Cardiac fibroblast (primary cell): ENCODE measurements at regions not wholly inside any gene's neighbourhood (a gene's known extent, or its start where the extent isn't known, plus 50 kb on each side); places are given as distances from the start of the nearest gene placed in this dataset.

Experiments used
- DNase-seq, 2 donors: peaks; one replicate each; pipeline versions ENCODE4 v3.0.0 to v3.0.0-alpha.2; 2010; ENCODE audit warnings: low read depth in 2 of 2
- H3K4me3 ChIP-seq, 2 donors: replicated peaks in 1 of 2; 1 replicate in 1 of 2; 2 replicates in 1 of 2; pipeline ENCODE4 v1.5.1; 2011; ENCODE audit warnings: low read depth in 2 of 2, low read length in 2 of 2, mild to moderate bottlenecking in 2 of 2, moderate library complexity in 1 of 2
- CTCF ChIP-seq: IDR thresholded peaks from one replicate; pipeline ENCODE4 v1.5.1; 2011; ENCODE audit warnings: low read depth, mild to moderate bottlenecking, low read length, inconsistent platforms

- no peak overlapping the region for H3K4me3 ChIP-seq
- no peak for DNase-seq
- no peak for TF ChIP-seq CTCF
Measured at GRCh38 chr7:145737617-145738016, 379.0 kb upstream of the CNTNAP2 start.

- no peak for DNase-seq
- no peak for TF ChIP-seq CTCF
- H3K4me3 ChIP-seq, result no peak overlapping the region
Measured at GRCh38 chr7:145735061-145735460, 381.5 kb upstream of the CNTNAP2 start.

- H3K4me3 ChIP-seq, result no peak overlapping the region
- DNase-seq, result no peak
- no peak for TF ChIP-seq CTCF
Measured at GRCh38 chr7:145732521-145732920, 384.1 kb upstream of the CNTNAP2 start.

GRCh38 chr7:145729691-145730090 is 386.9 kb upstream of the CNTNAP2 start:
- TF ChIP-seq CTCF, result no peak
- no peak overlapping the region for H3K4me3 ChIP-seq
- DNase-seq, result no peak

GRCh38 chr7:145718129-145718528 is 398.5 kb upstream of the CNTNAP2 start:
- no peak overlapping the region for H3K4me3 ChIP-seq
- TF ChIP-seq CTCF, result no peak
- no peak for DNase-seq

GRCh38 chr7:145700488-145700887 is 416.1 kb upstream of the CNTNAP2 start:
- DNase-seq, result no peak

More at GRCh38 chr7:145700488-145700887, 416.1 kb upstream of the CNTNAP2 start:
- no peak for TF ChIP-seq CTCF
- no peak overlapping the region for H3K4me3 ChIP-seq
